GM18858 (cell line): ENCODE measurements at regions not wholly inside any gene's neighbourhood (a gene's known extent, or its start where the extent isn't known, plus 50 kb on each side); places are given as distances from the start of the nearest gene placed in this dataset.
"Not testable (repeated sequence)": the region's sequence is repeated elsewhere in the genome, so short reads cannot be mapped to it uniquely, and the experiment has no call there.

ENCODE experiments used
- ATAC-seq: cut with Tn5 transposase; IDR thresholded peaks from one replicate; pipeline ENCODE4 v1.9.1; 2021; ENCODE audit not compliant: unreplicated experiment

GRCh38 chr3:43838009-43838758 is 147.4 kb downstream of the ABHD5 start:
- ATAC-seq: no peak

- ATAC-seq: no peak
Measured at GRCh38 chr3:43838877-43839276, 148.1 kb downstream of the ABHD5 start.

- no peak for ATAC-seq
Measured at GRCh38 chr3:43843386-43843785, 152.6 kb downstream of the ABHD5 start.

- no peak for ATAC-seq
Measured at GRCh38 chr3:43844757-43845156, 154.0 kb downstream of the ABHD5 start.

- ATAC-seq: not testable (repeated sequence)
Measured at GRCh38 chr3:43845553-43845952, 154.8 kb downstream of the ABHD5 start.

GRCh38 chr3:43852066-43852465 is 161.3 kb downstream of the ABHD5 start:
- no peak for ATAC-seq

- no peak for ATAC-seq
Measured at GRCh38 chr3:43854283-43854682, 163.5 kb downstream of the ABHD5 start.

GRCh38 chr3:43854916-43855315 is 164.2 kb downstream of the ABHD5 start:
- ATAC-seq: no peak

GRCh38 chr3:43855674-43856299 is 165.0 kb downstream of the ABHD5 start:
- ATAC-seq: no peak

GRCh38 chr3:43856351-43856750 is 165.6 kb downstream of the ABHD5 start:
- no peak for ATAC-seq

GRCh38 chr3:43856761-43857160 is 166.0 kb downstream of the ABHD5 start:
- ATAC-seq: no peak

GRCh38 chr3:43857361-43858293 is 166.9 kb downstream of the ABHD5 start:
- no peak for ATAC-seq

GRCh38 chr3:43858294-43858701 is 167.6 kb downstream of the ABHD5 start:
- ATAC-seq: no peak

GRCh38 chr3:43859766-43860165 is 169.0 kb downstream of the ABHD5 start:
- no peak for ATAC-seq

GRCh38 chr3:43861635-43862034 is 170.9 kb downstream of the ABHD5 start:
- no peak for ATAC-seq

- ATAC-seq: no peak
Measured at GRCh38 chr3:43862470-43862869, 171.7 kb downstream of the ABHD5 start.

- ATAC-seq: no peak
Measured at GRCh38 chr3:43862992-43863805, 172.5 kb downstream of the ABHD5 start.

GRCh38 chr3:43863966-43864933 is 173.5 kb downstream of the ABHD5 start:
- no peak for ATAC-seq

- no peak for ATAC-seq
Measured at GRCh38 chr3:43865351-43865750, 174.6 kb downstream of the ABHD5 start.
